Natural killer cell (primary cell): ENCODE measurements at regions not wholly inside any gene's neighbourhood (a gene's known extent, or its start where the extent isn't known, plus 50 kb on each side); places are given as distances from the start of the nearest gene placed in this dataset.

ENCODE experiments used
- ATAC-seq, 3 donors: fragments of 150-1000 bp in 2 of 3; fragments of 200-7000 bp in 1 of 3; cut with Tn5 transposase; 1 replicate in 1 of 3; 2 replicates in 2 of 3; pipeline ENCODE4 v1.10.0; 2021; ENCODE audit warnings: mild to moderate bottlenecking in 2 of 3, moderate library complexity in 2 of 3
- DNase-seq, 2 donors: peaks; one replicate each; pipeline versions ENCODE4 v3.0.0 to v3.0.0-alpha.2; 2013 to 2021; ENCODE audit warnings: mixed read lengths in 1 of 2
- H3K27ac ChIP-seq: one replicate; pipeline ENCODE4 v1.5.1; 2013; ENCODE audit warnings: mild to moderate bottlenecking, low read length
- H3K27me3 ChIP-seq: one replicate; pipeline ENCODE4 v1.6.1; 2013; ENCODE audit warnings: low read length; ENCODE audit not compliant: control insufficient read depth, insufficient read depth
- H3K36me3 ChIP-seq: one replicate; pipeline ENCODE4 v1.6.1; 2013; ENCODE audit warnings: low read length; ENCODE audit not compliant: control insufficient read depth, insufficient read depth
- H3K4me1 ChIP-seq: one replicate; pipeline ENCODE4 v1.6.1; 2013; ENCODE audit warnings: low read length; ENCODE audit not compliant: control insufficient read depth, insufficient read depth
- H3K4me3 ChIP-seq: one replicate; pipeline ENCODE4 v1.5.1; 2013; ENCODE audit warnings: low read length
- H3K9me3 ChIP-seq: one replicate; pipeline ENCODE4 v1.6.1; 2013; ENCODE audit warnings: low read length; ENCODE audit not compliant: control insufficient read depth, insufficient read depth
- H3K27ac Mint-ChIP-seq, 2 donors: one replicate each; pipeline ENCODE4 v1.8.0; 2022; ENCODE audit warnings: mild to moderate bottlenecking in 2 of 2, mixed read lengths in 2 of 2, moderate library complexity in 1 of 2
- H3K27me3 Mint-ChIP-seq, 2 donors: one replicate each; pipeline ENCODE4 v1.8.0; 2022; ENCODE audit warnings: low read depth in 2 of 2, mixed read lengths in 2 of 2
- H3K36me3 Mint-ChIP-seq: one replicate; pipeline ENCODE4 v1.8.0; 2022; ENCODE audit warnings: mixed read lengths
- H3K4me1 Mint-ChIP-seq, 2 donors: one replicate each; pipeline ENCODE4 v1.8.0; 2022; ENCODE audit warnings: mixed read lengths in 2 of 2
- H3K4me3 Mint-ChIP-seq: one replicate; pipeline ENCODE4 v1.8.0; 2022; ENCODE audit warnings: mild to moderate bottlenecking, moderate library complexity, mixed read lengths
- H3K9me3 Mint-ChIP-seq, 2 donors: one replicate each; pipeline ENCODE4 v1.8.0; 2022; ENCODE audit warnings: mixed read lengths in 2 of 2
- CTCF ChIP-seq: fragments of 200-600 bp; IDR thresholded peaks from one replicate; pipeline ENCODE4 v1.8.0; 2022; ENCODE audit warnings: antibody characterized with exemption
- WGBS: methylation state at CpG from one replicate; pipeline ENCODE4 v1.1.7; 2013; ENCODE audit warnings: missing lambda C conversion rate; ENCODE audit not compliant: insufficient coverage; 5-methylcytosine and 5-hydroxymethylcytosine counted together
- intact Hi-C: fragments of 100-400 bp; cut with micrococcal nuclease; formaldehyde crosslinking; loops from one replicate; pipeline ENCODE4 v1.14.2; 2022

DNA sequence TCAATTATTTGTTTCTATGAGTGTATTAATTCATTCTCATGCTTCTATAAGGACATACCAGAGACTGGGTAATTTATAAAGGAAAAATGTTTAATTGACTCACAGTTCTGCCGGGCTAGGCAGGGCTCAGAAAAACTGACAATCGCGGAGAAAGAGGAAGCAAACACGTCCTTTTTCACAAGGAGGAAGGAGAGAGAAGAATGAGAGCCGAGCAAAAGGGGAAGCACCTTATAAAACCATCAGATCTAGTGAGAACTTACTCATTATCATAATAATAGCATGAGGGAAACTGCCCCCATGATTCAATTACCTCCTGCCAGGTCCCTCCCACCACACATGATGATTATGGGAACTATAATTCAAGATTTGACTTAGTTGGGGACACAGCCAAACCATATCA, 294.0 kb downstream of the DSC3 start:
- TF ChIP-seq CTCF = no peak
- Mint-ChIP-seq H3K36me3 (no peaks in the 10 kb centered on the region), H3K27me3 (no peaks in the 10 kb centered on the region), H3K9me3 (peaks cover 10 to 18% of the 10 kb centered on the region in 2 donors), H3K4me1 (no peaks in the 10 kb centered on the region), H3K27ac (no peak overlapping the region), H3K4me3 (no peak overlapping the region)
- Histone ChIP-seq H3K27me3 (no peaks in the 10 kb centered on the region), H3K9me3 (peaks cover 9% of the 10 kb centered on the region), H3K27ac (no peak overlapping the region), H3K4me3 (no peak overlapping the region), H3K36me3 (no peaks in the 10 kb centered on the region), H3K4me1 (no peaks in the 10 kb centered on the region)
- no peak for DNase-seq
- no peak for ATAC-seq
- intact Hi-C loops = no loop called here
- 18% methylated on average over 3 of the region's 5 CpGs for WGBS

DNA sequence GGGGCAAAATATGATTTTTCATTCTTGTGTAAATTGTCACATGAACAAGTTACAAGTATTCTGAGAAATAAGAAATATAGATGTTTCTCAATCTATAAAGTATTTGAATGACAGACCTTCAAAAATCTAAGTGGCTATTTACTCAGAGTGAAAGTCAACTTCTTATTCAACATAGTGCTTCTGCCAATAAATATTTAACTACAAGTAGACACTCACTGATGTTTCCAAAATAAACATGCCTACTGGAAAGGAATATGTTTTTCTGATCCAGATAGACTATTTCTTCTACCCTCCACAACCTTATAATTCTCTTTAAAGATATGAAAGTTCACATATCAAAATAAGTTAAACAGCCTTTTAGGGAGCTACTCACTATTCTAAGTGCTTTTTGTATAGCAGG, 296.3 kb downstream of the DSC3 start:
- Mint-ChIP-seq H3K27ac (no peak overlapping the region), H3K9me3 (peaks cover 11 to 15% of the 10 kb centered on the region in 2 donors), H3K4me3 (no peak overlapping the region), H3K27me3 (no peaks in the 10 kb centered on the region), H3K4me1 (no peaks in the 10 kb centered on the region), H3K36me3 (no peaks in the 10 kb centered on the region)
- no peak for TF ChIP-seq CTCF
- peaks cover 3% of the 10 kb centered on the region for H3K9me3 ChIP-seq
- ATAC-seq (no peak), DNase-seq (no peak)
- no peak overlapping the region for H3K4me3 ChIP-seq
- H3K4me1 ChIP-seq = no peaks in the 10 kb centered on the region
- intact Hi-C loops = no loop called here
- no peaks in the 10 kb centered on the region for H3K27me3 ChIP-seq
- no peaks in the 10 kb centered on the region for H3K36me3 ChIP-seq
- H3K27ac ChIP-seq = no peak overlapping the region

DNA sequence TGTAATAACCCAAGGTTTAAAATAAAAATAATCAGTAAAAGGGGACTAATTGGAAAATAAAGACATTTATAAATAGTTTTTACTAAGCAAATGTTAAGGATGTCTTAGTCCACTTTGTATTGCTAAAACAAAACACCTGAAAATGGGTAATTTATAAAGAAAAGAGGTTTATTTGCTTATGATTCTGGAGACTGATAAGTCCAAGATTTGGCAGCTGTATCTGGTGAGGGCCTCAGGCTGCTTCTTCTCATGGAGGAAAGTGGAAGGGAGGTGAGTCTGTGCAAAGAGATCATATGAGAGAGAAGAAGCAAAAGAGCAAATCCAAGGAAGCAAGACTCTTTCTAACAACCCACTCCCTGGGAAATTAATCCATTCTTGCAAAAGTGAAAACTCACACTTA, 299.5 kb downstream of the DSC3 start:
- H3K4me3 Mint-ChIP-seq = no peak overlapping the region
- Histone ChIP-seq H3K27ac (no peak overlapping the region), H3K27me3 (no peaks in the 10 kb centered on the region), H3K4me1 (no peaks in the 10 kb centered on the region), H3K36me3 (no peaks in the 10 kb centered on the region), H3K4me3 (no peak overlapping the region), H3K9me3 (peaks cover 3% of the 10 kb centered on the region)
- H3K9me3 Mint-ChIP-seq = peaks cover 7 to 11% of the 10 kb centered on the region in 2 donors
- ATAC-seq (no peak), DNase-seq (no peak)
- TF ChIP-seq CTCF = no peak
- no peaks in the 10 kb centered on the region for H3K27me3 Mint-ChIP-seq
- intact Hi-C loops = no loop called here
- no peaks in the 10 kb centered on the region for H3K4me1 Mint-ChIP-seq
- no peak overlapping the region for H3K27ac Mint-ChIP-seq
- no peaks in the 10 kb centered on the region for H3K36me3 Mint-ChIP-seq

DNA sequence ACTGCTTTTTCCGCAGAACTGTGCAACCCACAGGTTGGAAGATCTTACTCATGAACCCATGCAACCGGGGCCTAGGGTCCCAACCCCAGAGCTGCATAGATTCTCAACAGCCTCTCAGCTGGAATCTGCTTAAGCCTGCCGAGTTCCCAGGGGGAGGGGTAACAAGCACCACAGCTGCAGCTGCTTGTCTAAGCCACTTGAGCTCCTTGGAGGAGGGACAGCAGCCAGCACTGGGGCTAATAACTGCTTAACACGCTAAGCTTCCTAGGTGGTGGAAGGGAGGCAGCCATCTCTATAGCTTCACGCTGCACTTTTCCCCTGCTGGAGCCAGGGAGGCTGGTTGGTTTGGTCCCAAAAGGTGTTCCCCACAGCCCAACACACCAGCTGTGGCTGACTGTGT, 311.6 kb downstream of the DSC3 start:
- Mint-ChIP-seq H3K36me3 (peaks cover 8% of the 10 kb centered on the region), H3K27me3 (no peaks in the 10 kb centered on the region), H3K4me1 (no peaks in the 10 kb centered on the region), H3K27ac (no peak overlapping the region), H3K9me3 (peaks cover 25 to 36% of the 10 kb centered on the region in 2 donors), H3K4me3 (no peak overlapping the region)
- no peak for DNase-seq
- intact Hi-C loops = no loop called here
- Histone ChIP-seq H3K4me1 (no peaks in the 10 kb centered on the region), H3K27me3 (no peaks in the 10 kb centered on the region), H3K36me3 (no peaks in the 10 kb centered on the region), H3K27ac (no peak overlapping the region), H3K9me3 (peaks cover 14% of the 10 kb centered on the region), H3K4me3 (no peak overlapping the region)
- no peak for ATAC-seq
- TF ChIP-seq CTCF = no peak
- WGBS = 85% methylated on average over 5 of the region's 5 CpGs
